NCI-H82 (cell line): ENCODE measurements at regions not wholly inside any gene's neighbourhood (a gene's known extent, or its start where the extent isn't known, plus 50 kb on each side); places are given as distances from the start of the nearest gene placed in this dataset.

Source experiments
- DNase-seq: peaks from one replicate; lab custom pipeline; 2025; lab: John Stamatoyannopoulos, UW

GRCh38 chr4:151887816-151888180, 127.0 kb upstream of the GATB start:
- no peak for DNase-seq

DNA sequence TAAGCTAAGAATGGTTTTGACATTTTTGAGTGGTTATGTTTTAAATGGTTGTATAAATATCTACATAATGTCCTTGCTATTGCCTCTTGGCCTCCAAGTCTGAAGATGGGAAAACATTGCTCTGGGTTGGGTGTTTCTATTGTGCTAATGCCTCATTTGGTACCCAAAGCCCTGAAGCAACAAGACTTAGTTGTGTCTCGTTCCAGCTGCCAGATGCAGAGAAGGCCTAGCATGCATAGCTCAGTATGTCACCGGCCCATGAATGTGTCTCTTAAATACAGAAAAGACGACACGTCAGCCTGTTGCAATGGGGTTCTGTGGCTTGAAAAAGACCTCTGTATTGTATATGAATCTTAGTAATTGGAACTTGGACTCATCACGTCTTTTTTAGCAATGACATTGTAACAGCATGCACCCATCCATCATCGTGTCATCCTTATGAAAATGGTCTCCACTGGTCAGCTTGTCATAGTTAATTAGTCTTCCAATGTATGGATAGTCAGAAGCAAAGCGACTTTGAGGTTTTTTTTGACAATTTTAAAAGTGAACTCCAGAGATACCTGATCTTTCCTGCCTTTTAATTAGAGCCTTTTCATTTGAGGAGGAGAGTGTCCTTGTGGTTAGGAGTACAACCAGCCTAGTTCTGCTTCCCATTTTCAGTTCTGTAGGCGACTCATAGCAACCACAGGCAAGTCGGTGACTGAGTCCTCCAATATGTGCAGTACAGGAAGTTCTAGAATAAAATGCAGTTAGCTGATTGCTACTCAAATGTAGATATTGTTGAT, 126.4 kb upstream of the GATB start:
- DNase-seq, result no peak

DNA sequence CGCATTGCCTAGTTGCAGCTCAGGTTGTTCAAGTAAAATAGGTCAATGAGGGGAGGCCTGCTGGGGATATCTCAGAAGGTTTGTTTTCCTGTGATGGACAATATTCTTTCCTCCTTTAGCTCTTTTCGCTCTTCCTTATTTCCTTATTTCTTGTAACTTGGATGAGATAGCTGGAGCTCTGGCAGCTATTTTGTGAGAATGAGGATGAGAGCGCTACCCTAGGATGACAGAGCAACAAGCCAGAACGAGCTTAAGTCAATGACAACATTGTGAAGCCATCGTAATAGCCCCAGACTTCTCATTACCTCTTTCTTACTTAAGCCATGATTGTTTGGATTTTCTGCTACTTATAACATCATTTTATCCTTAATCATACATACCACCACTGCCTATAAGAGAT, 124.3 kb upstream of the GATB start:
- DNase-seq, result no peak

- DNase-seq, result no peak
These were observed 122.9 kb upstream of the GATB start for GRCh38 chr4:151883747-151884146.

- DNase-seq, result no peak
These were observed 121.4 kb upstream of the GATB start for GRCh38 chr4:151882072-151882803.

DNA sequence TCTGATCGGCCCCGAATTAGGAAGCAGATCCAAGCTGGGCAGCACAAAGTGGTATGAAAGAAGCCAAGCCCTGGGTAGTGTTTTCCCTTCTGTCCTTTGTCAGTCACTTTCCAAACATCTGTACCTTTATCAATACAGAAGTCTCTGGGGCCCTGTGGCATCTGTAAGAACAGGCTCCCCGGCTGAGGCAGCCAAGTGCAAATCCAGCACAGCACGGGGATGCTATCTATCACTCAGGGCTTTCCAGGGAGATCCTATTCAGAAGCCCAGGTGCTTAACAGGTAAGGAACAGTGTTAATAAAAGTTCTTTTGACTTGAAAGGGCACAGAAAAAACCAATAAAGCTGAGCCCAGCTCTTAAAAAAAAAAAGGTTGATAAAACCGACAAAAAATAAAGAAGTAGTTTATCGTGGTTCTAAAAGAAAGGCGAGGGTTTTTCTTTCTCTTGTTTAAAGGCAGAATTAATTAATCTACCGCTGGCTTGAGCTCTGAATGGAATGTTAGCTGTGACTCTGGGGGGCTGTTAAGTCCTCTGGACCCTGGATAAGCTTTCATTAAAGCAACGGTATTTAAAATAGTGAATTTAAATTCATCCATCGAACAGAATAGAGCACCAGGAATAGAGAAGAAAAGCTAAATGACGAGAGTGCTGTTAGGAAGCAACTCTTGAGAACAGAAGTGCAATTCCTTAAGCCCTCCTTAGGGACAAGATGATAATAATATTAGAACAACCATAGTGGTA, 119.1 kb upstream of the GATB start:
- no peak for DNase-seq

DNA sequence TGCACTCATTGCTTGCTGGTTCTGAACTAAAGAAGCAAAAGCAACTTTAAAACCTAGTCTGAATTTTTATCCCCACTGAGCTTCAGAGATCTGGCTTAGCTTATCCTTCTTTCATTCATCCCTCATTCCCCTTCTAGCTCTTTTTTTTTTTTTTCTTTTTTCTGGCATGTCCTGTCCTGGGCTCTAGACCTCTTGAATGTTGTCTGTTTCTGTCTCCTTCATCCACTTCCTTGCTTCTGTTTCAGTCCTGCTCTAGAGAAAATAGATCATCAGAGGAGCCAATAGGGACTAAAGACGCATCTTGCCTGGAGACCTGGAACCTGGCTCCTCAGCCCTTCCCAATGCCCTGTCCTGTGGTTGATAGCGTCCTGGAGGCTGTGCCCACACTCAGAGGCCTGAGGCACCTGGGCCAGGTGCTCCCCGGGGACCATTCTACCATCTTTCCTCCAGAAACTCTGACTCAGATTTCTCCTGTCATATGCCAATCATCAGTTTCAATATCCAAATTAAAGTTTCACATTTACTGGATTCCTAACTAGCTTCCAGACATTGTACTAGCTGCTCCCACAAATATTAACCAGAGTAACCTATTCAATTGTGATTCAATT, 115.7 kb upstream of the GATB start:
- DNase-seq, result no peak

DNA sequence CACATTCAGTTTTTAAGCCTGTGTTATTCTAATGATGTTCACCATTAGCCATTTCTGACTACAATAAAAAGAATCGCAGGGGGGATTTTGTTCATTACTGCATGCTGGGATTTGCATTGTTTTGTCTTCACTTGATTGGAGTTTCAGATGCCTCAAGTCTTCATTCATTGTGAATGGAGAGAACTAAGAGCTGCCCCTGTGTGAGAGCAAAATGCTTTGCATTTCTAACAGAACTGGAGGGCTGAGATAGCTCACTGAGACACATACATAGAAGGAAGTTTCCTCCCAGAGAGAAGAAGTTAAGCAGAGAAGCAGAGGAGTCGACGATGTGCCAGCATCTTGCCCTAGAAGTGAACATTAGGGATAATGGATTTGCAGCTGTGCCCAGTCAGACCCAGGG, 113.5 kb upstream of the GATB start:
- DNase-seq, result no peak

DNA sequence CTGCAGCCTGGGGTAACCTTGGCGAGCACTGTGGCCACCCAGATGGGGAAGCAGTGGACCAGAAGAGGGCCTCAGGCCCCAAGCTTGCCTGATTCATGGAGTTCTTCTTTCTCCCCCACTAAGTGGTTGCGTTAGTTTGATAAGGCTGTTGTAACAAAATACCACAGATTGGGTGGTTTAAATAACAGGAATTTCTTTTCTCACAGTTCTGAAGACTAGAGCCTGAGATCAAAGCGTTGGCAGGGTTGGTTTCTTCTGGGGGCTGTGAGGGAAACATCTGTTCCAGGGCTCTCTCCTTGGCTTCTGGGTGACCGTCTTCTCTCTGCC, 105.7 kb upstream of the GATB start:
- no peak for DNase-seq

- no peak for DNase-seq
These were observed 105.2 kb upstream of the GATB start for GRCh38 chr4:151865744-151866591.

GRCh38 chr4:151865312-151865711, 104.5 kb upstream of the GATB start:
- no peak for DNase-seq

DNA sequence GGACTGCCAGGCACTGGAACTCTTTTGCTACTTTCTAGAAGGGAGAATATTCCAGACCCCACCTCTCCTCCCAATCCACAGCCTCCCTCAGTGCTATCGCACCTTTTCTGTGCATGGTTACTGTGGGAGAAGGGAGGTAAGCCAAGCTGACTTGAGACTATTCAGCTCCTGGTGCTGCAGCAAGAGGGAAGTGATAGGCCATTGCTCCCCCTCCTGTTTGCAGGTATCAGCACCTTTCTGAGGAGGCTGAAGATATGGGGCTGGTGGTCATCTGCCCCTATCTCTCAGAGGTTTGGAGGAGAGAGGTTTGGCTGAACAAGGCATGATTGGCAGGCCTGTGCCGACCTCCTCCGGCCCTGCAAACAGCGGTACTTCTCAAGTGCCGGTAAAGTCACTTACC, 103.3 kb upstream of the GATB start:
- DNase-seq, result no peak

GRCh38 chr4:151862766-151863165, 102.0 kb upstream of the GATB start:
- no peak for DNase-seq

GRCh38 chr4:151860561-151861093, 99.8 kb upstream of the GATB start:
- DNase-seq, result no peak

GRCh38 chr4:151859641-151860040, 98.8 kb upstream of the GATB start:
- DNase-seq, result no peak

DNA sequence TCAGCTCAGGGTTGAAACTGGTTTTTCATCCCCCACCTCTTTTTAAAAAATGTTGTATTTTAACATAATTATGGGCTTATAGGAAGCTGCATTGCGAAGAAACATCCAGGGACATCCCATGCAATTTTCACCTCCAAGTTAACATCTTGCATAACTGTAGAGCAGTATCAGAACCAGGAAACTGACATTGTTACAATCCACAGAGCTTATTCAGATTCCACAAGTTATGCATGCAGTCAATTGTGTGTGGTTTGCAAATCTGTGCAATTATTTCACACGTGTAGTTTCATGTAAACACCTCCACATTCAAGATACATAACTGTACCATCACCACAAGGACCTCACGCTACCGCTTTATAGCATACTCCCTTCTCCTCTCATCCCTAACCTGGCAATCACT, 97.5 kb upstream of the GATB start:
- DNase-seq, result no peak

- DNase-seq, result no peak
These were observed 96.6 kb upstream of the GATB start for GRCh38 chr4:151857368-151857767.

DNA sequence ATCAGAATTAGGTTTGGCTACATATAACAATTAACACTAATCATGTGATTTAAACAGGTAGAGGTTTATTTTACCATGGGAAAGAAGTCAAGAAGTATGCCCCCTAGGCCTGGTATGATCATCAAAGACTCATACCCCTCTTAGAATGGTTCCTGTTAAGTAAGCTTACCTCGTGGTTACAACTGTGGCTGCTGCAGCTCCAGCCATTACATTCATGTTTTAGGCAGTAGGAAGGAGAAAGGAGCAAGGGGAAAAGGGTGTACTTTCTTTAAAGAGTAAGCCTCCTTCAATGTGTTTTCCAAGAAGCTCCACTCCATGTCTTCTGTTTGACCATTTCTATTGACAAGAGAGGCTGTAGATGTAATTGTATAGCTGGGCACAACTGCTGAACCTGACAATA, 94.9 kb upstream of the GATB start:
- DNase-seq, result no peak

DNA sequence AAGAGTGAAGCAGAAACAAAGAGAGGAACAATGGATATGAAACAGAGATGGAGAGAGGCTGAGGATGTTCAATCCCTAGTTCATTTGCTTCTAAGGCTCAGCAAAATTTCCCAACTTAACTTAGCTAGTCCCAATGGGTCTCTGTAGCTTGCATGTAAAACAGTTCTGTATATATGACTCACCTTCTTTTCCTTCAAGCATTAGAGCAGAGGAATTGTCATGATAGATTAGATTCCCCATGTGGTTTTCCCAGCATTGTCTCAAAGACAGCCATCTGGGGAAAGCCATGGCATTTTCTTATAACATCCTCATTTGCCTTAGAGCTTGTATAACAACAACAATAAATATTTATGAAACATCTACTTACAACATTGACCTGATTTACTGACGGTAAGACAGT, 93.9 kb upstream of the GATB start:
- no peak for DNase-seq

DNA sequence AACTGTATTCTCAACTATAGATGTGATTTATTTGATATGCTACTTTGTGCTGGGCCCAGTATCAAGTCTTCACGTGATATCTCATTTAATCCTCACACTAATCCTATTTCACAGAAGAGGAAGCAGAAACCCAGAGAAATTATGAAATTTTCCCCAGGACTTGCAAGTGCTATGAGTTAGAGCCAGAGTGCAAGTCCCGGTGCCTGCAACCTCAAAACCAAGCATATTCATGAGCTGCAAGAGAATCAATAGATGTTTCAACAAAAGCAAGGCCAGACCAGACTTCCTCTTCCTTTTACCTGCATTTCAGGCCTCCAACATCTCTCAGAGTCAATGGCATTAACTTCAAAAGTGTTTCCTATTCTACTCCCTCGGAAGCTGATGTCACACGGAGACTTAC, 92.2 kb upstream of the GATB start:
- DNase-seq, result no peak

DNA sequence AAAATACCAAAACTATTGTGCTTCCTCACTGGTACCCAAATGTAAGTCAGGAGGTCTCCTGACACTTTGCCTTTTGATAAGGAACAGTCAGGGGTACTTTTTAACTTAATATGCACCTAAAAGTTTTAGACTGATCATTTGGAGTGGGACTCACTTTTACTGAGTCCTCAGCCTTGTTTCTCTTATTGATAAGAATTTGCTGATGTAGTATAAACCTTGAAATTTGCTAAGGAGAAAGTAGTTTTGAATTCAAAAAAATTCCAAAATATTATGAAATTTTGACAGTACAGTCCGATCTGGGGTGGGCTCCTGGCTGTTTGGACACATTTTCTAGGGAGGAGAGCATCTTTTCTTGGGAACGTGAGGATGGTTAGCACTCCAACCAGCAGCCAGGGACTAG, 91.4 kb upstream of the GATB start:
- no peak for DNase-seq

DNA sequence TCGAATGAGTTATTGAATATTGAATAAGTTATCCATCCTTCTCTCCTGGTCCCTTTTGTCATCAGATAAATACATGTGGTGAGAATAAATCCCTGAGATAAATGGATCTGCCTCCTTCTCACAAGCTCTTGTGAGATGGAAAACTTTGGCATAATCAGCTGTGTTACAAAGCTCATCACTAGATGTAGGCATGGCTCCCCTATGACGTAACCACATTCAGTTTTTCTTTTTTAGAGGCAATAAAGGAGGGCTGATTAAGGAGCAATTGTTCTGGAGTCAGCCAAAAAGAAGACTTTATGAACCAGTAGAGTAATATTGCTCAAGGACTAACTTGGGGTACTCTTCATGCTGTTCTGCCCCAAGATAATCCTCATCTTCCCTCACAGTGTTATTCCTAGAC, 90.5 kb upstream of the GATB start:
- DNase-seq, result no peak
